ENCODE measurements at regions not wholly inside any gene's neighbourhood (a gene's known extent, or its start where the extent isn't known, plus 50 kb on each side); places are given as distances from the start of the nearest gene placed in this dataset.

- no peak overlapping the region for H3K27ac ChIP-seq
- no peaks in the 10 kb centered on the region for H3K9me3 ChIP-seq
- DNase-seq (ENCODE audit: low spot score in 2 of 2), result no peak
- no peak overlapping the region for H3K4me3 ChIP-seq
- no peaks in the 10 kb centered on the region for H3K4me1 ChIP-seq
- 88 to 90% methylated on average over 4 of the region's 4 CpGs for WGBS, 2 donors
- H3K27me3 ChIP-seq, result no peaks in the 10 kb centered on the region
- TF ChIP-seq, protein P1, sequence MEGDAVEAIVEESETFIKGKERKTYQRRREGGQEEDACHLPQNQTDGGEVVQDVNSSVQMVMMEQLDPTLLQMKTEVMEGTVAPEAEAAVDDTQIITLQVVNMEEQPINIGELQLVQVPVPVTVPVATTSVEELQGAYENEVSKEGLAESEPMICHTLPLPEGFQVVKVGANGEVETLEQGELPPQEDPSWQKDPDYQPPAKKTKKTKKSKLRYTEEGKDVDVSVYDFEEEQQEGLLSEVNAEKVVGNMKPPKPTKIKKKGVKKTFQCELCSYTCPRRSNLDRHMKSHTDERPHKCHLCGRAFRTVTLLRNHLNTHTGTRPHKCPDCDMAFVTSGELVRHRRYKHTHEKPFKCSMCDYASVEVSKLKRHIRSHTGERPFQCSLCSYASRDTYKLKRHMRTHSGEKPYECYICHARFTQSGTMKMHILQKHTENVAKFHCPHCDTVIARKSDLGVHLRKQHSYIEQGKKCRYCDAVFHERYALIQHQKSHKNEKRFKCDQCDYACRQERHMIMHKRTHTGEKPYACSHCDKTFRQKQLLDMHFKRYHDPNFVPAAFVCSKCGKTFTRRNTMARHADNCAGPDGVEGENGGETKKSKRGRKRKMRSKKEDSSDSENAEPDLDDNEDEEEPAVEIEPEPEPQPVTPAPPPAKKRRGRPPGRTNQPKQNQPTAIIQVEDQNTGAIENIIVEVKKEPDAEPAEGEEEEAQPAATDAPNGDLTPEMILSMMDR (IDR thresholded peaks at IDR 0.05), result no peak
- no peaks in the 10 kb centered on the region for H3K36me3 ChIP-seq
These were observed 80.8 kb downstream of the FOXA2 start for GRCh38 chr20:22503577-22503976.

- TF ChIP-seq POLR2A (IDR thresholded peaks at IDR 0.05), result no peak
- no peak for TF ChIP-seq EP300 (IDR thresholded peaks at IDR 0.05)
- TF ChIP-seq, protein P1 (IDR thresholded peaks at IDR 0.05), result no peak
- WGBS, 2 donors, result 41 to 43% methylated on average over 10 of the region's 10 CpGs
These were observed 81.6 kb downstream of the FOXA2 start for GRCh38 chr20:22502731-22503191.

GRCh38 chr20:22501566-22502344 lies 82.6 kb downstream of the FOXA2 start:
- no peaks in the 10 kb centered on the region for H3K27me3 ChIP-seq
- 74 to 83% methylated on average over 11 of the region's 11 CpGs for WGBS, 2 donors
- TF ChIP-seq, protein P1 (IDR thresholded peaks at IDR 0.05), result no peak
- TF ChIP-seq EP300 (IDR thresholded peaks at IDR 0.05) (no peak), POLR2A (IDR thresholded peaks at IDR 0.05) (no peak)
- no peak for DNase-seq (ENCODE audit: low spot score in 2 of 2)
- H3K9me3 ChIP-seq, result no peaks in the 10 kb centered on the region
- H3K36me3 ChIP-seq, result no peaks in the 10 kb centered on the region
- no peak overlapping the region for H3K27ac ChIP-seq
- H3K4me1 ChIP-seq, result no peaks in the 10 kb centered on the region
- no peak overlapping the region for H3K4me3 ChIP-seq

More at GRCh38 chr20:22502731-22503191, 81.6 kb downstream of the FOXA2 start:
- H3K36me3 ChIP-seq, result no peaks in the 10 kb centered on the region
- H3K9me3 ChIP-seq, result no peaks in the 10 kb centered on the region
- H3K27ac ChIP-seq, result no peak overlapping the region
- H3K27me3 ChIP-seq, result no peaks in the 10 kb centered on the region
- DNase-seq (ENCODE audit: low spot score in 2 of 2), result no peak
- no peaks in the 10 kb centered on the region for H3K4me1 ChIP-seq
- no peak overlapping the region for H3K4me3 ChIP-seq

- TF ChIP-seq, protein P1 (IDR thresholded peaks at IDR 0.05), result no peak
- TF ChIP-seq EP300 (IDR thresholded peaks at IDR 0.05), result no peak
- H3K9me3 ChIP-seq, result no peaks in the 10 kb centered on the region
- H3K27ac ChIP-seq, result no peak overlapping the region
- no peaks in the 10 kb centered on the region for H3K36me3 ChIP-seq
- H3K27me3 ChIP-seq, result no peaks in the 10 kb centered on the region
- no peaks in the 10 kb centered on the region for H3K4me1 ChIP-seq
- DNase-seq (ENCODE audit: low spot score in 2 of 2), result no peak
- no peak overlapping the region for H3K4me3 ChIP-seq
These were observed 83.3 kb downstream of the FOXA2 start for GRCh38 chr20:22501034-22501433.

- TF ChIP-seq, protein P1 (IDR thresholded peaks at IDR 0.05), result no peak
- TF ChIP-seq POLR2A (IDR thresholded peaks at IDR 0.05) (no peak), EP300 (IDR thresholded peaks at IDR 0.05) (no peak)
- Histone ChIP-seq H3K4me1 (no peaks in the 10 kb centered on the region), H3K27ac (no peak overlapping the region), H3K9me3 (no peaks in the 10 kb centered on the region), H3K27me3 (no peaks in the 10 kb centered on the region), H3K36me3 (no peaks in the 10 kb centered on the region), H3K4me3 (no peak overlapping the region)
- WGBS, 2 donors, result 69 to 74% methylated on average over 10 of the region's 10 CpGs
- DNase-seq (ENCODE audit: low spot score in 2 of 2), result no peak
These were observed 84.7 kb downstream of the FOXA2 start for GRCh38 chr20:22499515-22500166.
